ENCODE measurements at regions not wholly inside any gene's neighbourhood (a gene's known extent, or its start where the extent isn't known, plus 50 kb on each side); places are given as distances from the start of the nearest gene placed in this dataset.

DNA sequence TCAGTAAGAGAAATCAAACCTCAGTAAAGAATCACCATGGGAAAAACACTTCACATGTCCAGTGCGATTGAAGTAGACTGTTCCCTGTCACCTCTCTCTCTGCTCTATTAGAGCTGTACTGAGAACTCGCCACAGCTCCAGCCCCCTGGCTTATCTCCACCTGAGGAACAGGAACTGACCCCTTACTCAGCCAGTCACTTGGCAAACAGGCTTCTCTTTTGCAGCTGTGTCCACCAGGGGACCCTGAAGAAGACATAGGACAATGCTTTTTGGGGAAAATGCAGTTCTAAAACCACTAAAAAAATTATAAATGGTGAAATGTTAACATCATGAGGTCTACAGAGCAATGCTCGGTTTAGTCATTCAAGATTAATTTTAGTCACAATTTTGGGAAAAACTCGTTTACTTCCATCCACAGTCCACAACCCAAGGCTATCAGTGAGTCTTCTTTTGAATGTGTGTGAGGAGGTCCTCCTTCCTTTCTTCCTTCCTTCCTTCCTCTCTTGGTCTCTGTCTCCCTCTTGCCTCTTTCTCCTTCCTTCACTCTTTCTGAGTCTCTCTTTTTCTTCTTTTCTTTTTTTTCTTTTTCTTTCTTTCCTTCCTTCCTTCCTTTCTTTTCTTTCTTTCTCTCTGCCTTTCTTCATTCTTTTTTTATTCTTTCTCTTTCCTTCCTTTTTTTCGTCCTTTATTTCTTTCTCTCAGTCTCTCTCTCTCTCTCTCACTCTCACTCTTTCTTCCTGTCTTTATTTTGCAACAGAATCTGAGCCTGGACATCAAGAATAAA lies 1189.5 kb upstream of the TMEM132C start:
- DNase-seq, result no peak
- 70 to 79% methylated on average over 5 of the region's 5 CpGs for WGBS, 2 donors
- no peaks in the 10 kb centered on the region for H3K36me3 ChIP-seq (ENCODE audit: control insufficient read depth in 4 of 4, insufficient read depth in 4 of 4, low read length in 4 of 4)

DNA sequence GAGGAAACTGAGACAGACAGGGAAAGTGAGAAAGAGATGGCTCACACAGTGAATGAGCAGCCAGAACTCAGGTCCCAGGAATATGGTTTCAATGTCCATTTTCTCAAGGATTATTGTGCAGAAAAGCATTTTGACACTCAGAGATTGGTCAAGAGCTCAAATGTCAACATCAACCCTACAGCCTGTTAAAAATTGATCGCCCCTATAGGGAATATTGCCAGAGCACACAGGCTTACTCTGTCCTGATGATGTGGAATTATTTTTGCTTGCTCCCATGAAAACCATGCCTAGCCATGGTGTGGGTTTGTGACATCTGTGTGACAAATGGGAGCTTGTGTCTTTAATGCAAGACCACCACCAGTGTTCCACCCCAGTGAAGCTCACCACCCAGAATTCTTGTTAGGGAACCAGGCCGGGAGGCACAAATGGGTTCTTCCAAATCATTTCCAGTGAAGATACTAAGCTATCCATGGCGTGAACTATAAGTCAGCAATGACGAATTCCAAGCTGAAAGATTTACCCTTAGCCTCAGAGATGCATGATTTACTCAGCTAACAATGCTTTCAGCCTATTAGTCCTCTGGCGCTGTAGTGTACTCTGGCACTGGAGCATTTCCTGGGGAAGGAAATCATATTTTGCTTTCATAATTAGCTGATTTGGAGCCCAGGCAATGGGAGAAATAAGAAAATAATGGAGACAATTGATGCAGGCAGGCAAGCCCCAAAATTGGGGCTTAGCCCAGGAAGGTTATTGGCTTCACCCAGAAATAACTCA lies 1188.2 kb upstream of the TMEM132C start:
- 59 to 66% methylated on average over 5 of the region's 5 CpGs for WGBS, 2 donors

More for the DNA sequence above, 1189.5 kb upstream of the TMEM132C start:
- no peak overlapping the region for H3K9ac ChIP-seq (ENCODE audit: insufficient read depth in 1 of 2, low read length in 2 of 2)
- H3K27ac ChIP-seq (ENCODE audit: low read depth in 1 of 2, low read length in 1 of 2), result no peak overlapping the region
- no peak for ATAC-seq (ENCODE audit: insufficient read depth, low FRiP score)
- TF ChIP-seq, protein P1, sequence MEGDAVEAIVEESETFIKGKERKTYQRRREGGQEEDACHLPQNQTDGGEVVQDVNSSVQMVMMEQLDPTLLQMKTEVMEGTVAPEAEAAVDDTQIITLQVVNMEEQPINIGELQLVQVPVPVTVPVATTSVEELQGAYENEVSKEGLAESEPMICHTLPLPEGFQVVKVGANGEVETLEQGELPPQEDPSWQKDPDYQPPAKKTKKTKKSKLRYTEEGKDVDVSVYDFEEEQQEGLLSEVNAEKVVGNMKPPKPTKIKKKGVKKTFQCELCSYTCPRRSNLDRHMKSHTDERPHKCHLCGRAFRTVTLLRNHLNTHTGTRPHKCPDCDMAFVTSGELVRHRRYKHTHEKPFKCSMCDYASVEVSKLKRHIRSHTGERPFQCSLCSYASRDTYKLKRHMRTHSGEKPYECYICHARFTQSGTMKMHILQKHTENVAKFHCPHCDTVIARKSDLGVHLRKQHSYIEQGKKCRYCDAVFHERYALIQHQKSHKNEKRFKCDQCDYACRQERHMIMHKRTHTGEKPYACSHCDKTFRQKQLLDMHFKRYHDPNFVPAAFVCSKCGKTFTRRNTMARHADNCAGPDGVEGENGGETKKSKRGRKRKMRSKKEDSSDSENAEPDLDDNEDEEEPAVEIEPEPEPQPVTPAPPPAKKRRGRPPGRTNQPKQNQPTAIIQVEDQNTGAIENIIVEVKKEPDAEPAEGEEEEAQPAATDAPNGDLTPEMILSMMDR (IDR thresholded peaks at IDR 0.05; ENCODE audit: control extremely low read depth, extremely low read depth), result no peak
- H3K4me3 ChIP-seq, result no peak overlapping the region
- H3K4me1 ChIP-seq (ENCODE audit: control insufficient read depth in 5 of 5, insufficient read depth in 5 of 5, low read length in 5 of 5), result peaks cover 0 to 7% (median 1%) of the 10 kb centered on the region in 5 donors
- H3K9me3 ChIP-seq (ENCODE audit: control insufficient read depth in 4 of 4, insufficient read depth in 3 of 4, low read length in 3 of 4), result no peaks in the 10 kb centered on the region
- H3K27me3 ChIP-seq (ENCODE audit: control insufficient read depth in 3 of 3, insufficient read depth in 3 of 3, low read length in 2 of 3), result no peaks in the 10 kb centered on the region

DNA sequence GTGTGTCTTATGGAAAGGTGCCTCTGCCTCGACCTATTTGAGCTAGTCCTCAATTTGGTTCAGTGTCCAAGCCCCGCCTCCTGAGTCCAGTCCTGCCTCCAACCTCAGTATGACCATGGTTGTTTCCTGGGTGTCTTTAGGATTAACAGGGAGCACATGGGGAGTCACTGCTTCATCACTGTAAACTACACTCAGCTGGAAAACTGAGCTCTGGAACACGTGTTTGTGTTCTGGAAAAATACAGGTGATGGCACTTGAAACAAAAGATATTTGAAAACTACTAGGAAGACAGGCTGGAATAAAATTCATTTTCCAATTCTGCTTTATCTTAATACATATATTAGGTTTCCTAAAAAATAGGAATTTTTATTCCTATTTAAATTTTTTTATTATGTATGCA lies 1187.3 kb upstream of the TMEM132C start:
- ATAC-seq (ENCODE audit: insufficient read depth, low FRiP score), result no peak
- no peaks in the 10 kb centered on the region for H3K36me3 ChIP-seq (ENCODE audit: control insufficient read depth in 4 of 4, insufficient read depth in 4 of 4, low read length in 4 of 4)
- peaks cover 0 to 16% (median 1%) of the 10 kb centered on the region in 5 donors for H3K4me1 ChIP-seq (ENCODE audit: control insufficient read depth in 5 of 5, insufficient read depth in 5 of 5, low read length in 5 of 5)
- no peaks in the 10 kb centered on the region for H3K27me3 ChIP-seq (ENCODE audit: control insufficient read depth in 3 of 3, insufficient read depth in 3 of 3, low read length in 2 of 3)
- H3K9me3 ChIP-seq (ENCODE audit: control insufficient read depth in 4 of 4, insufficient read depth in 3 of 4, low read length in 3 of 4), result no peaks in the 10 kb centered on the region
- no peak overlapping the region for H3K9ac ChIP-seq (ENCODE audit: insufficient read depth in 1 of 2, low read length in 2 of 2)
- TF ChIP-seq, protein P1 (IDR thresholded peaks at IDR 0.05; ENCODE audit: control extremely low read depth, extremely low read depth), result no peak
- H3K4me3 ChIP-seq, result no peak overlapping the region
- WGBS, 2 donors, result 79 to 90% methylated on average over 3 of the region's 3 CpGs
- H3K27ac ChIP-seq (ENCODE audit: low read depth in 1 of 2, low read length in 1 of 2), result no peak overlapping the region
- no peak for DNase-seq

More for the DNA sequence above, 1188.2 kb upstream of the TMEM132C start:
- TF ChIP-seq, protein P1 (IDR thresholded peaks at IDR 0.05; ENCODE audit: control extremely low read depth, extremely low read depth), result no peak
- H3K27me3 ChIP-seq (ENCODE audit: control insufficient read depth in 3 of 3, insufficient read depth in 3 of 3, low read length in 2 of 3), result no peaks in the 10 kb centered on the region
- peaks cover 0 to 13% (median 1%) of the 10 kb centered on the region in 5 donors for H3K4me1 ChIP-seq (ENCODE audit: control insufficient read depth in 5 of 5, insufficient read depth in 5 of 5, low read length in 5 of 5)
- no peak overlapping the region for H3K4me3 ChIP-seq
- H3K9me3 ChIP-seq (ENCODE audit: control insufficient read depth in 4 of 4, insufficient read depth in 3 of 4, low read length in 3 of 4), result no peaks in the 10 kb centered on the region
- DNase-seq, result peak in 2 of 3 donors; percentile 14 to 31
- no peak for ATAC-seq (ENCODE audit: insufficient read depth, low FRiP score)
- no peak overlapping the region for H3K9ac ChIP-seq (ENCODE audit: insufficient read depth in 1 of 2, low read length in 2 of 2)
- H3K36me3 ChIP-seq (ENCODE audit: control insufficient read depth in 4 of 4, insufficient read depth in 4 of 4, low read length in 4 of 4), result no peaks in the 10 kb centered on the region
- peak overlapping the region in 1 of 2 donors; percentile 0 for H3K27ac ChIP-seq (ENCODE audit: low read depth in 1 of 2, low read length in 1 of 2)
